HepG2 (cell line): ENCODE measurements at regions not wholly inside any gene's neighbourhood (a gene's known extent, or its start where the extent isn't known, plus 50 kb on each side); places are given as distances from the start of the nearest gene placed in this dataset.

Source experiments
- ATAC-seq: fragments of 200-7000 bp; cut with Tn5 transposase; 3 replicates; pipeline ENCODE4 v1.9.1; 2020; ENCODE audit warnings: mild to moderate bottlenecking, moderate library complexity
- BruUV-seq: library from RNA; stranded (reverse); fragments of 400-500 nt; replicated peaks from 2 replicates; lab custom pipeline; 2021; lab: Mats Ljungman, UMichigan
- CTCF ChIA-PET: fragments of 300-600 bp; formaldehyde crosslinking; extraction: SDS; loops from one replicate; lab custom pipeline; 2021; ENCODE audit warnings: low total read pairs, inconsistent platforms, low intra/inter-chr PET ratio; lab: Yijun Ruan, JAX
- POLR2A ChIA-PET: fragments of 350-600 bp; sonication (Branson Sonifier 250); formaldehyde crosslinking; loops from one replicate; lab custom pipeline; 2020; ENCODE audit warnings: antibody characterized with exemption, inconsistent platforms; lab: Yijun Ruan, JAX
- DNase-seq: peaks from one replicate; pipeline ENCODE4 v3.0.0-alpha.2; 2015; ENCODE audit warnings: low spot score
- FAIRE-seq: peaks from 3 replicates; lab custom pipeline; 2011; peaks lifted over from hg19 to GRCh38; lab: Jason Lieb, UNC
- H2AFZ ChIP-seq: one replicate; pipeline ENCODE4 v1.6.1; 2011; ENCODE audit warnings: low read length, inconsistent platforms
- H3K27ac ChIP-seq: fragments of 300-600 bp; 3 replicates; pipeline ENCODE4 v1.8.0; 2011; ENCODE audit warnings: mixed run types, mild to moderate bottlenecking, mixed read lengths, low read length, inconsistent platforms; ENCODE audit not compliant: insufficient read depth; ENCODE audit errors: extremely low read length
- H3K27me3 ChIP-seq, 2 experiments: fragments of 200-600 bp in 1 of 2; 2 replicates in 1 of 2; 3 replicates in 1 of 2; pipeline versions ENCODE4 v1.6.0 to v1.8.0; 2011; ENCODE audit warnings: low read length in 2 of 2, mild to moderate bottlenecking in 2 of 2, moderate library complexity in 2 of 2, inconsistent platforms in 1 of 2; ENCODE audit not compliant: insufficient read depth in 2 of 2, control insufficient read depth in 1 of 2
- H3K36me3 ChIP-seq, 2 experiments: fragments of 200-600 bp in 1 of 2; replicated peaks in 1 of 2; 2 replicates in 1 of 2; 3 replicates in 1 of 2; pipeline versions ENCODE4 v1.5.1 to v1.8.0; 2011; ENCODE audit warnings: low read length in 2 of 2, inconsistent platforms in 1 of 2; ENCODE audit not compliant: insufficient read depth in 2 of 2, control insufficient read depth in 1 of 2
- H3K4me1 ChIP-seq: 2 replicates; pipeline ENCODE4 v1.5.1; 2012; ENCODE audit warnings: low read length, inconsistent platforms; ENCODE audit not compliant: insufficient read depth
- H3K4me2 ChIP-seq: 2 replicates; pipeline ENCODE4 v1.6.0; 2011; ENCODE audit warnings: low read depth, low read length, inconsistent platforms
- H3K4me3 ChIP-seq, 3 experiments: fragments of 200-600 bp in 1 of 3; sonication (generic), shearing (Covaris generic) in 1 of 3; replicated peaks in 1 of 3; 2 replicates each; pipeline ENCODE4 v1.5.1; 2011 to 2016; ENCODE audit warnings: low read length in 3 of 3, inconsistent platforms in 2 of 3, low read depth in 2 of 3, mild to moderate bottlenecking in 2 of 3, control low read depth in 1 of 3, mixed read lengths in 1 of 3; ENCODE audit not compliant: insufficient read depth in 1 of 3
- H3K79me2 ChIP-seq: one replicate; pipeline ENCODE4 v1.6.1; 2011; ENCODE audit warnings: low read length, inconsistent platforms; ENCODE audit not compliant: insufficient read depth
- H3K9ac ChIP-seq: 2 replicates; pipeline ENCODE4 v1.6.0; 2011; ENCODE audit warnings: mild to moderate bottlenecking, low read depth, low read length, inconsistent platforms; ENCODE audit not compliant: insufficient read depth
- H3K9me3 ChIP-seq: 2 replicates; pipeline ENCODE4 v1.5.1; 2012; ENCODE audit warnings: mild to moderate bottlenecking, low read length
- H4K20me1 ChIP-seq: 2 replicates; pipeline ENCODE4 v1.6.0; 2011; ENCODE audit warnings: inconsistent platforms, mild to moderate bottlenecking, low read length, moderate library complexity; ENCODE audit not compliant: insufficient read depth
- HMGA1 ChIP-seq: sonication (generic); formaldehyde crosslinking; conservative IDR thresholded peaks from 2 replicates; pipeline ENCODE4 v1.4.0; 2020; ENCODE audit warnings: missing genetic modification reagents
- MIER3 ChIP-seq: IDR thresholded peaks from 2 replicates; pipeline ENCODE4 v1.6.1; 2016; ENCODE audit warnings: missing compliant biosample characterization, borderline replicate concordance
- PAWR ChIP-seq: sonication (generic); formaldehyde crosslinking; IDR thresholded peaks from 2 replicates; pipeline ENCODE4 v1.4.0; 2020; ENCODE audit warnings: missing genetic modification reagents, mild to moderate bottlenecking, borderline replicate concordance
- RAD21 ChIP-seq: fragments of 450-650 bp; formaldehyde crosslinking; IDR thresholded peaks from 2 replicates; pipeline ENCODE4 v1.5.0; 2020; ENCODE audit warnings: mild to moderate bottlenecking
- RAD51 ChIP-seq: fragments of 450-650 bp; IDR thresholded peaks from 2 replicates; pipeline ENCODE4 v1.6.1; 2016; ENCODE audit warnings: borderline replicate concordance
- SIN3B ChIP-seq: fragments of 150-350 bp; IDR thresholded peaks from 2 replicates; pipeline ENCODE4 v1.6.1; 2014; ENCODE audit warnings: low read length
- TAF1 ChIP-seq: sonication (generic); formaldehyde crosslinking; IDR thresholded peaks from 2 replicates; pipeline ENCODE4 v1.4.0; 2020; ENCODE audit warnings: missing genetic modification reagents
- U2AF1 ChIP-seq: fragments of 200-400 bp; formaldehyde crosslinking; optimal IDR thresholded peaks from 2 replicates; pipeline ENCODE3; 2017; ENCODE audit warnings: mild to moderate bottlenecking, low read depth, low read length
- ZNF17 ChIP-seq: sonication (generic); formaldehyde crosslinking; IDR thresholded peaks from 2 replicates; pipeline ENCODE4 v1.5.0; 2020; ENCODE audit warnings: mild to moderate bottlenecking, missing genetic modification reagents
- ZNF547 ChIP-seq: sonication (generic); formaldehyde crosslinking; IDR thresholded peaks from 2 replicates; pipeline ENCODE4 v1.5.1; 2020; ENCODE audit warnings: mild to moderate bottlenecking, missing genetic modification reagents
- ZNF772 ChIP-seq: sonication (generic); formaldehyde crosslinking; IDR thresholded peaks from 2 replicates; pipeline ENCODE4 v1.5.0; 2020; ENCODE audit warnings: mild to moderate bottlenecking, missing genetic modification reagents
- ZSCAN9 ChIP-seq: IDR thresholded peaks from 2 replicates; pipeline ENCODE4 v1.6.1; 2016; ENCODE audit warnings: borderline replicate concordance
- WGBS: methylation state at CpG from one replicate; pipeline ENCODE4 v1.1.6; 2017; ENCODE audit warnings: low lambda C conversion rate; 5-methylcytosine and 5-hydroxymethylcytosine counted together
- in situ Hi-C: cut with HindIII; loops from 2 replicates; pipeline ENCODE4 v1.10.0; 2017; ENCODE audit warnings: low pct_unique_long_range_greater_than_20kb; ENCODE audit not compliant: extremely low pct_ligation_motif_present
- intact Hi-C: fragments of 100-400 bp; cut with micrococcal nuclease; formaldehyde crosslinking; loops from one replicate; pipeline ENCODE4 v1.10.0; 2022; ENCODE audit not compliant: unreplicated experiment
- TF ChIP-seq, protein P1 (sequence below): sonication (generic); formaldehyde crosslinking; IDR thresholded peaks from 2 replicates; pipeline ENCODE4 v1.8.0; 2022; ENCODE audit warnings: mild to moderate bottlenecking, missing genetic modification reagents, moderate library complexity
- TF ChIP-seq, protein P2 (sequence below): sonication (generic); formaldehyde crosslinking; IDR thresholded peaks from one replicate; pipeline ENCODE4 v1.5.1; 2020; ENCODE audit warnings: mild to moderate bottlenecking, missing genetic modification reagents; ENCODE audit errors: not compliant biosample characterization

DNA sequence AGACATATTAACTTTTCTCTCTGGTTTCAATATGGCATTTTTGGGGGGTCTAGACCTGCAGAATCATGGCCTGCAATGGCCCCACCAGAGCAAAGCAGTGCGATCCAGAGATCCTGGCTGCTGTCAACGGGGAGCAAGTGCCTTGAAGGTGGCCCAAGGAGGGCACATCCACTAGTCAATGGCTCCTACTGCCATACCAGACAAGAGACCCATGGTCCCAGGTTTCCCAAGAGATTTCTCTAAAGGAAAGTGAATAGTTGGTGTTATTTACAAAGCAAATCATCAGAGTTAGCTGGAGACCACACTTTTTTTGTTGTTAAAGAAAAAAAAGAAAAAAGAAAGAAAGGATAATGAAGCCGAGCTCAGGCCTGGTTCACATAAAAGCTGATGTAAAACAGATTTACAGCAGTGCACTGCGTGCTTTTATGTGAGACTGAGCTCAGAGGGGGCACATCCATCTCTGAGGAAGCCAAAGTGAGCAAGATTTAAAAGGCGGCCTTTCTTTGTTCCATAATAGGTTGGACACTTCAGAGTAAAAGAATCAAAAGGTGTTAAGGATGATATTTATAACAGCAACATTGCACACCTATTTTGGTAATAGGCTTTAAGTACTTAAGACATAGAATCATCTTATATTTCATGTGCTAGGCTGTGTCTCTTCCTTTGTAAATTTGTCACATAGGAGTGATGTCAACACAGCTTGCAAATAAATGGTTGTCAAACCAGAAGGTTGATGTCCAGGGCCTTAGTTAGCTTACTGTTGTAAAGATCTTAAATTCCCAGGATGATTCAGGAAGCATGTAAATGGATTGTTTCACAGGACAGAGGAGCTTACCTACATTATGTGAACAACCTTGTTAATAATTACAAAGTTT, 201.3 kb upstream of the NTM start:
- in situ Hi-C loops: no loop called here
- FAIRE-seq (no peak), DNase-seq (no peak), ATAC-seq (no peak)
- Histone ChIP-seq H3K9me3 (no peaks in the 10 kb centered on the region), H3K4me1 (no peaks in the 10 kb centered on the region), H3K27ac (no peak overlapping the region), H3K4me2 (no peak overlapping the region), H4K20me1 (no peaks in the 10 kb centered on the region), H3K9ac (no peak overlapping the region), H3K27me3 (peaks cover 0 to 13% of the 10 kb centered on the region in 2 experiments; a peak in 3 of 5 replicates), H3K79me2 (no peaks in the 10 kb centered on the region), H3K4me3 (no peak overlapping the region), H2AFZ (no peak overlapping the region), H3K36me3 (no peaks in the 10 kb centered on the region)
- WGBS: 5% methylated on average over 5 of the region's 5 CpGs
- intact Hi-C loops: no loop called here
- CTCF ChIA-PET: no interaction called here
- no TSS peak for BruUV-seq
- POLR2A ChIA-PET: no interaction called here
- TF ChIP-seq PAWR (no peak), SIN3B (no peak), HMGA1 (CRISPR knock-in tag) (no peak), ZNF17 (CRISPR knock-in tag) (no peak), ZNF772 (no peak), RAD21 (no peak), RAD51 (no peak), ZNF547 (CRISPR knock-in tag) (no peak), U2AF1 (no peak), ZSCAN9 (CRISPR knock-in tag) (no peak), MIER3 (CRISPR knock-in tag) (no peak), TAF1 (CRISPR knock-in tag) (no peak)
- TF ChIP-seq, protein P1, sequence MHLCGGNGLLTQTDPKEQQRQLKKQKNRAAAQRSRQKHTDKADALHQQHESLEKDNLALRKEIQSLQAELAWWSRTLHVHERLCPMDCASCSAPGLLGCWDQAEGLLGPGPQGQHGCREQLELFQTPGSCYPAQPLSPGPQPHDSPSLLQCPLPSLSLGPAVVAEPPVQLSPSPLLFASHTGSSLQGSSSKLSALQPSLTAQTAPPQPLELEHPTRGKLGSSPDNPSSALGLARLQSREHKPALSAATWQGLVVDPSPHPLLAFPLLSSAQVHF (CRISPR knock-in tag): no peak
- TF ChIP-seq, protein P2, sequence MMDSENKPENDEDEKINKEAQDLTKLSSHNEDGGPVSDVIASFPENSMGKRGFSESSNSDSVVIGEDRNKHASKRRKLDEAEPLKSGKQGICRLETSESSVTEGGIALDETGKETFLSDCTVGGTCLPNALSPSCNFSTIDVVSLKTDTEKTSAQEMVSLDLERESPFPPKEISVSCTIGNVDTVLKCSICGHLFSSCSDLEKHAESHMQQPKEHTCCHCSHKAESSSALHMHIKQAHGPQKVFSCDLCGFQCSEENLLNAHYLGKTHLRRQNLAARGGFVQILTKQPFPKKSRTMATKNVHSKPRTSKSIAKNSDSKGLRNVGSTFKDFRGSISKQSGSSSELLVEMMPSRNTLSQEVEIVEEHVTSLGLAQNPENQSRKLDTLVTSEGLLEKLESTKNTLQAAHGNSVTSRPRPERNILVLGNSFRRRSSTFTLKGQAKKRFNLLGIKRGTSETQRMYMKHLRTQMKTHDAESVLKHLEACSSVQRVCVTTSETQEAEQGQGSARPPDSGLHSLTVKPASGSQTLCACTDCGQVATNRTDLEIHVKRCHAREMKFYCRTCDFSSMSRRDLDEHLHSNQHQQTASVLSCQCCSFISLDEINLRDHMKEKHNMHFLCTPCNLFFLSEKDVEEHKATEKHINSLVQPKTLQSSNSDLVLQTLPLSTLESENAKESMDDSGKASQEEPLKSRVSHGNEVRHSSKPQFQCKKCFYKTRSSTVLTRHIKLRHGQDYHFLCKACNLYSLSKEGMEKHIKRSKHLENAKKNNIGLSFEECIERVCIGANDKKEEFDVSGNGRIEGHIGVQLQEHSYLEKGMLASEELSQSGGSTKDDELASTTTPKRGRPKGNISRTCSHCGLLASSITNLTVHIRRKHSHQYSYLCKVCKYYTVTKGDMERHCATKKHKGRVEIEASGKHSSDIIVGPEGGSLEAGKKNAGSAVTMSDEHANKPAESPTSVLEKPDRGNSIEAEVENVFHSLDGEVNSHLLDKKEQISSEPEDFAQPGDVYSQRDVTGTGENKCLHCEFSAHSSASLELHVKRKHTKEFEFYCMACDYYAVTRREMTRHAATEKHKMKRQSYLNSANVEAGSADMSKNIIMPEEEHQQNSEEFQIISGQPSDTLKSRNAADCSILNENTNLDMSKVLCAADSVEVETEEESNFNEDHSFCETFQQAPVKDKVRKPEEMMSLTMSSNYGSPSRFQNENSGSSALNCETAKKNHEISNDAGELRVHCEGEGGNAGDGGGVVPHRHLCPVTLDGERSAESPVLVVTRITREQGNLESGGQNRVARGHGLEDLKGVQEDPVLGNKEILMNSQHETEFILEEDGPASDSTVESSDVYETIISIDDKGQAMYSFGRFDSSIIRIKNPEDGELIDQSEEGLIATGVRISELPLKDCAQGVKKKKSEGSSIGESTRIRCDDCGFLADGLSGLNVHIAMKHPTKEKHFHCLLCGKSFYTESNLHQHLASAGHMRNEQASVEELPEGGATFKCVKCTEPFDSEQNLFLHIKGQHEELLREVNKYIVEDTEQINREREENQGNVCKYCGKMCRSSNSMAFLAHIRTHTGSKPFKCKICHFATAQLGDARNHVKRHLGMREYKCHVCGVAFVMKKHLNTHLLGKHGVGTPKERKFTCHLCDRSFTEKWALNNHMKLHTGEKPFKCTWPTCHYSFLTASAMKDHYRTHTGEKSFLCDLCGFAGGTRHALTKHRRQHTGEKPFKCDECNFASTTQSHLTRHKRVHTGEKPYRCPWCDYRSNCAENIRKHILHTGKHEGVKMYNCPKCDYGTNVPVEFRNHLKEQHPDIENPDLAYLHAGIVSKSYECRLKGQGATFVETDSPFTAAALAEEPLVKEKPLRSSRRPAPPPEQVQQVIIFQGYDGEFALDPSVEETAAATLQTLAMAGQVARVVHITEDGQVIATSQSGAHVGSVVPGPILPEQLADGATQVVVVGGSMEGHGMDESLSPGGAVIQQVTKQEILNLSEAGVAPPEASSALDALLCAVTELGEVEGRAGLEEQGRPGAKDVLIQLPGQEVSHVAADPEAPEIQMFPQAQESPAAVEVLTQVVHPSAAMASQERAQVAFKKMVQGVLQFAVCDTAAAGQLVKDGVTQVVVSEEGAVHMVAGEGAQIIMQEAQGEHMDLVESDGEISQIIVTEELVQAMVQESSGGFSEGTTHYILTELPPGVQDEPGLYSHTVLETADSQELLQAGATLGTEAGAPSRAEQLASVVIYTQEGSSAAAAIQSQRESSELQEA (CRISPR knock-in tag): no peak
